ENCODE measurements at regions not wholly inside any gene's neighbourhood (a gene's known extent, or its start where the extent isn't known, plus 50 kb on each side); places are given as distances from the start of the nearest gene placed in this dataset.

- TF ChIP-seq, protein P1, sequence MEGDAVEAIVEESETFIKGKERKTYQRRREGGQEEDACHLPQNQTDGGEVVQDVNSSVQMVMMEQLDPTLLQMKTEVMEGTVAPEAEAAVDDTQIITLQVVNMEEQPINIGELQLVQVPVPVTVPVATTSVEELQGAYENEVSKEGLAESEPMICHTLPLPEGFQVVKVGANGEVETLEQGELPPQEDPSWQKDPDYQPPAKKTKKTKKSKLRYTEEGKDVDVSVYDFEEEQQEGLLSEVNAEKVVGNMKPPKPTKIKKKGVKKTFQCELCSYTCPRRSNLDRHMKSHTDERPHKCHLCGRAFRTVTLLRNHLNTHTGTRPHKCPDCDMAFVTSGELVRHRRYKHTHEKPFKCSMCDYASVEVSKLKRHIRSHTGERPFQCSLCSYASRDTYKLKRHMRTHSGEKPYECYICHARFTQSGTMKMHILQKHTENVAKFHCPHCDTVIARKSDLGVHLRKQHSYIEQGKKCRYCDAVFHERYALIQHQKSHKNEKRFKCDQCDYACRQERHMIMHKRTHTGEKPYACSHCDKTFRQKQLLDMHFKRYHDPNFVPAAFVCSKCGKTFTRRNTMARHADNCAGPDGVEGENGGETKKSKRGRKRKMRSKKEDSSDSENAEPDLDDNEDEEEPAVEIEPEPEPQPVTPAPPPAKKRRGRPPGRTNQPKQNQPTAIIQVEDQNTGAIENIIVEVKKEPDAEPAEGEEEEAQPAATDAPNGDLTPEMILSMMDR (conservative IDR thresholded peaks at IDR 0.05; ENCODE audit: low read length): no peak
- TF ChIP-seq EZH2phosphoT487 (IDR thresholded peaks at IDR 0.05; ENCODE audit: borderline replicate concordance): no peak
These were observed 110.8 kb upstream of the MME start for GRCh38 chr3:154969366-154969765.
